HEK293T (cell line): ENCODE measurements at regions not wholly inside any gene's neighbourhood (a gene's known extent, or its start where the extent isn't known, plus 50 kb on each side); places are given as distances from the start of the nearest gene placed in this dataset.

Experiments
- CTCF ChIA-PET: fragments of 350-600 bp; formaldehyde crosslinking; extraction: SDS; loops from one replicate; lab custom pipeline; 2021; ENCODE audit warnings: antibody characterized with exemption, inconsistent platforms; lab: Yijun Ruan, JAX
- POLR2A ChIA-PET: fragments of 350-600 bp; formaldehyde crosslinking; extraction: SDS; loops from one replicate; lab custom pipeline; 2020; ENCODE audit warnings: antibody characterized with exemption, inconsistent platforms; lab: Yijun Ruan, JAX
- DNase-seq: peaks from one replicate; pipeline ENCODE4 v3.0.0; 2012; ENCODE audit warnings: mixed read lengths; ENCODE audit errors: extremely low spot score
- ARNT ChIP-seq: fragments of 450-650 bp; IDR thresholded peaks from 2 replicates; pipeline ENCODE4 v1.6.1; 2017; ENCODE audit warnings: mild to moderate bottlenecking
- BHLHE40 ChIP-seq: fragments of 450-650 bp; IDR thresholded peaks from 2 replicates; pipeline ENCODE4 v1.6.1; 2016; ENCODE audit warnings: mild to moderate bottlenecking, moderate library complexity, borderline replicate concordance
- CTBP1 ChIP-seq: fragments of 450-650 bp; IDR thresholded peaks from 2 replicates; pipeline ENCODE4 v1.6.1; 2016; ENCODE audit warnings: borderline replicate concordance
- ELF4 ChIP-seq: fragments of 450-650 bp; IDR thresholded peaks from 2 replicates; pipeline ENCODE4 v1.6.1; 2017; ENCODE audit warnings: antibody characterized with exemption
- FOXA1 ChIP-seq: fragments of 450-650 bp; IDR thresholded peaks from 2 replicates; pipeline ENCODE4 v1.6.1; 2016; ENCODE audit warnings: mild to moderate bottlenecking
- FOXK2 ChIP-seq: fragments of 450-650 bp; IDR thresholded peaks from 2 replicates; pipeline ENCODE4 v1.6.1; 2016; ENCODE audit warnings: mild to moderate bottlenecking
- FOXM1 ChIP-seq: fragments of 450-650 bp; IDR thresholded peaks from 2 replicates; pipeline ENCODE4 v1.6.1; 2017; ENCODE audit warnings: mild to moderate bottlenecking, borderline replicate concordance
- HDGF ChIP-seq: fragments of 450-650 bp; IDR thresholded peaks from 2 replicates; pipeline ENCODE4 v1.6.1; 2017; ENCODE audit warnings: antibody characterized with exemption, borderline replicate concordance
- L3MBTL2 ChIP-seq: fragments of 450-650 bp; conservative IDR thresholded peaks from 2 replicates; pipeline ENCODE4 v1.6.1; 2016; ENCODE audit warnings: mild to moderate bottlenecking
- LEF1 ChIP-seq: fragments of 450-650 bp; IDR thresholded peaks from 2 replicates; pipeline ENCODE4 v1.6.1; 2017; ENCODE audit warnings: mild to moderate bottlenecking, borderline replicate concordance
- NFRKB ChIP-seq: fragments of 450-650 bp; IDR thresholded peaks from 2 replicates; pipeline ENCODE4 v1.6.1; 2016; ENCODE audit warnings: mild to moderate bottlenecking, moderate library complexity
- PKNOX1 ChIP-seq: fragments of 450-650 bp; IDR thresholded peaks from 2 replicates; pipeline ENCODE4 v1.6.1; 2016
- SP1 ChIP-seq: fragments of 450-650 bp; IDR thresholded peaks from 2 replicates; pipeline ENCODE4 v1.6.1; 2017
- SUZ12 ChIP-seq: fragments of 450-650 bp; IDR thresholded peaks from 2 replicates; pipeline ENCODE4 v1.6.1; 2016; ENCODE audit warnings: mild to moderate bottlenecking
- TARDBP ChIP-seq: fragments of 450-650 bp; IDR thresholded peaks from 2 replicates; pipeline ENCODE4 v1.6.1; 2016
- ZNF384 ChIP-seq: fragments of 450-650 bp; IDR thresholded peaks from 2 replicates; pipeline ENCODE4 v1.6.1; 2016

- DNase-seq: no peak
- TF ChIP-seq SP1: no peak
- TF ChIP-seq CTBP1: no peak
- no peak for TF ChIP-seq ARNT
- TF ChIP-seq FOXM1: no peak
- no peak for TF ChIP-seq FOXK2
- no peak for TF ChIP-seq ELF4
- TF ChIP-seq LEF1: no peak
- no peak for TF ChIP-seq ZNF384
- TF ChIP-seq PKNOX1: no peak
- no peak for TF ChIP-seq NFRKB
- TF ChIP-seq FOXA1: no peak
- TF ChIP-seq BHLHE40: no peak
- TF ChIP-seq SUZ12: no peak
- no peak for TF ChIP-seq TARDBP
- TF ChIP-seq L3MBTL2: no peak
- no peak for TF ChIP-seq HDGF
- ChIA-PET CTCF (no interaction called here), POLR2A (no interaction called here)
Observed at GRCh38 chr1:184279911-184280458, 106.8 kb upstream of the C1orf21 start.

- ChIA-PET POLR2A (no interaction called here), CTCF (no interaction called here)
- DNase-seq: no peak
- no peak for TF ChIP-seq TARDBP
- no peak for TF ChIP-seq SP1
- TF ChIP-seq NFRKB: no peak
- no peak for TF ChIP-seq FOXA1
- no peak for TF ChIP-seq ELF4
- no peak for TF ChIP-seq L3MBTL2
- no peak for TF ChIP-seq ZNF384
- no peak for TF ChIP-seq FOXK2
- no peak for TF ChIP-seq HDGF
- TF ChIP-seq LEF1: no peak
Observed at GRCh38 chr1:184283999-184284398, 102.8 kb upstream of the C1orf21 start.

- POLR2A ChIA-PET: no interaction called here
- CTCF ChIA-PET: no interaction called here
- TF ChIP-seq TARDBP (no peak), LEF1 (no peak), HDGF (no peak), CTBP1 (no peak), NFRKB (no peak)
- DNase-seq: no peak
Observed at GRCh38 chr1:184284900-184285299, 101.9 kb upstream of the C1orf21 start.

- TF ChIP-seq ELF4 (no peak), FOXK2 (no peak), FOXA1 (no peak), SP1 (no peak), CTBP1 (no peak), PKNOX1 (no peak), ARNT (no peak), TARDBP (no peak), FOXM1 (no peak), LEF1 (no peak)
- POLR2A ChIA-PET: no interaction called here
- DNase-seq: no peak
- CTCF ChIA-PET: no interaction called here
Observed at GRCh38 chr1:184285401-184286087, 101.3 kb upstream of the C1orf21 start.

- TF ChIP-seq SP1 (no peak), SUZ12 (no peak), TARDBP (no peak), FOXM1 (no peak), PKNOX1 (no peak), BHLHE40 (no peak), FOXA1 (no peak), HDGF (no peak), ELF4 (no peak)
- ChIA-PET POLR2A (no interaction called here), CTCF (no interaction called here)
- DNase-seq: no peak
Observed at GRCh38 chr1:184287001-184287400, 99.8 kb upstream of the C1orf21 start.

- no peak for DNase-seq
- CTCF ChIA-PET: no interaction called here
- POLR2A ChIA-PET: no interaction called here
- TF ChIP-seq FOXM1: no peak
- TF ChIP-seq ZNF384: no peak
- TF ChIP-seq ELF4: no peak
- TF ChIP-seq SUZ12: no peak
- TF ChIP-seq CTBP1: no peak
- no peak for TF ChIP-seq L3MBTL2
- no peak for TF ChIP-seq FOXA1
- no peak for TF ChIP-seq FOXK2
- no peak for TF ChIP-seq TARDBP
- TF ChIP-seq PKNOX1: no peak
- no peak for TF ChIP-seq ARNT
- TF ChIP-seq BHLHE40: no peak
- TF ChIP-seq NFRKB: no peak
- TF ChIP-seq HDGF: no peak
- TF ChIP-seq LEF1: no peak
- no peak for TF ChIP-seq SP1
Observed at GRCh38 chr1:184289825-184290550, 96.8 kb upstream of the C1orf21 start.
